HG03139 (cell line): ENCODE measurements at regions not wholly inside any gene's neighbourhood (a gene's known extent, or its start where the extent isn't known, plus 50 kb on each side); places are given as distances from the start of the nearest gene placed in this dataset.

ENCODE experiments used
- ATAC-seq: cut with Tn5 transposase; IDR thresholded peaks from one replicate; pipeline ENCODE4 v1.9.1; 2021; ENCODE audit not compliant: unreplicated experiment

DNA sequence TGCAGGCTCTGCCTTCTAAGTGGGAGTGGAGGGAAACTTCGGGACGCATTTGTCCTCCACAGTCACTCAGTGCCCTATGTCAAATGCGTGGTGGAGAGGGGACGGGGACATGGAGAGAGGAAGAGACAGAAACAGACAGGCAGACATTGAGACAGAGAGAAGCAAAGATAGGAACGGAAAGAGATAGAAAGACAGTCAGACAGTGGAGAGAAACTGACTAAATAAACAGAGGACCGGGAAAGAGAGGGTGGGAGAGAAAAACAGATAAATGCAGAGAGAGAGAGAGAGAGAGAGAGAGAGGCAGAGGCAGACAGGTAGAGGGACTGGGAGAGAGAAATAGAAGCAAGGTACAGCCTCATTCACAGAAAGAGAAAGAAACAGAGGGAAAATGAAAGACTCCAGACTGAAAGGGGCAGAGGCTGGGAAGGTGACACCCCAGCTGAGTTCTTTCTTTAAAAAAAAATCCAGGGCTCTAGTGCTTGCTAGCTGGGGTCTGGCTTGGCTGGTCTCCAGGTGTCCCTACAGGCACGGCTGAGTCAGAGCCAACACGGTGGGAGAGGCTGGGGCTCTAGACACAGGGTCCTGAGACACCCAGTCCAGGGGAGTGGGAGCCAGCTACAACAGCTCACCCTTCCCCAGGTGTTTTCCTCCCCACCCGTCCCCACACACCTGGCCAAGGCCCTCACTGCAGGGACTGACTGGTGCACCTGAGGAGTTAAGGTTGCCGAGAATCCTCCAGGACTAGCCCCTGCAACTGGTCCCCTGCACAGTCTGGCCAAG, 506.1 kb upstream of the PROK2 start:
- no peak for ATAC-seq

DNA sequence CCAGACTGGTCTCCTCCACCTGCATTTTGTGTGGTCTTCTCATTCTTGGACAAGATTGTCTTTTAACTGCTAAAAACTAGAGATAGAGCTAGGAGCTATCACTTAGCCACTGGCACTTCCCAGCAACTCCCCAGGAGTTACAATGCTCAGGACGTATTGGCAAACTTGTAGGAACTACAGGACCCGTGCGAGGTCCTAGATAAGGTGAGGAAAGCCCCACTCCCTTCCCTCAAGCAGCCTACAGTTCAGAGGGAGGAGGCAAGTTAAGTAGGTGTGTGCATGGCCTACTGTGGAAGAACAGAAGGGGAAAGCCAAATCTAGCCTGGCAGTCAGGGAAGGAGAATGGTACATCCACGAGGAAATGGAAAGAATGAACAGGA, 504.7 kb upstream of the PROK2 start:
- ATAC-seq, result no peak

DNA sequence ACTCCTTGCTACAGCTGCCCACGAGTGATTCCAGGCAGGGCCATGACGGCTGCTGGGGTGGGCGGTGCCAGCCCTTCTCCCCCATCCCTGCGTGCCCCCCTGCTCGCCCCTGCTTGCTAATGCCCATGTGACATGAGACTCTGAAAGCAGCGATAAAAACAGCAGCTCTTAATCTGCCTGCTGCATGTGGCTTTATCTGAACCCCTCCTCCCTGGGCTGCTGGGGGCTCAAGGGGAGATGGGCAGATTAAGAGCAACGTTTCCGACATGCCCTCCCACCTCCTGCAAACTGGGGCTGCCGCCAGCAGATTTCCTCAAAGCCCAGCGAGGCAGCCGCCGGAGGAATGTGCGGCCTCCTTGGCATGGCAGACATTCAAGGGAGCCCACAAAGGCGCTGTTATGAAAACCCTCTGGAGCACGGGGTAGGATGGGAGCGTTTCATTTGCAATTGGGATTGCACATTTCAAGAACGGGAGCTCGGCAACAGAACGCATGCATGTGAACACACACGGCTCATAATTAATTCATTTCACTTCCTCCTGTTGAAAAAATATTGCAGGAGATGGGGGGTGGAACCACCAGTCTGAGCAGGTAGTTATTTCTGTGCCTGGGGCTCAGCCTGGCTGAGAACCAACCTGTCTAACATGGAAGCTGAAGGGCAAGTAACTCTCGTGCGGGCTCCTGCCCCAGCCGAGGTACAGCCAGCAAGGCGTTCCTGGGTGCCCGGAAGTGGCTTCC, 504.2 kb upstream of the PROK2 start:
- no peak for ATAC-seq

DNA sequence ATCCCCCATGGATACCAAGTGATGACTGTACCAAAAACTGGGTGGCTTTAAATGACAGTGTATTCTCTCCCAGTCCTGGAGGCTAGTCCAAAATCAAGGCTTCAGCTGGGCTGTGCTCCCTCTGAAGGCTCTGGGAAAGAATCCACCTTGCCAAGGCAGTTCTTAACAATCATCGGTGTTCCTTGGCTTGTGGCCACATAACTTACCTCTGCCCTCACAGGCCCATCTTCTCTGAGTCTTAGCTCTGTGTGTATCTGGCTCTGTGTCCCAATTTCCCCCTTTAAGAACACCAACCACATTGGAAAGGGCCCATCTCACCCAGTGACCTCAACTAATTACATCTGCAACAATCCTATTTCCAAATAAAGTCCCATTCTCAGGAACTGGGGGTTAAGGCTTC, 503.0 kb upstream of the PROK2 start:
- no peak for ATAC-seq

DNA sequence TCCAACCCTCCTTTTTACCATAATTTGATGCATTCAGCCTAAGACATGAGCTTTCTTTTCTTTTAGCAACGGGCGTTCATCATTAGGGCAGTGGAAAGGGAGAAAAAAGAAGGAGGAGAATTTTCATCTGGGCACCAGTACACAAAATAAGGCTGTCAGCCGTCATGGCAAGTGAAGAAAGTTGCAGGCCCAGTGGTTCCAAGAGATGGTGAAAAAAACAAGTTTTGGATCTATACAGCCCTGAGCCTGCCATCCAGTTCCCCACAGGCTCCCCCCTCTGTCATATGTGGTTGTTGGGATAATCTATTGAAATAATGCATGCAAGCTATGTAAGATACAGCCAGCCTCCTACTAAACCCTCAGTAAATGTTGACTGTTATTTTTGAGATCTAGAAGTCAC, 500.6 kb upstream of the PROK2 start:
- no peak for ATAC-seq

DNA sequence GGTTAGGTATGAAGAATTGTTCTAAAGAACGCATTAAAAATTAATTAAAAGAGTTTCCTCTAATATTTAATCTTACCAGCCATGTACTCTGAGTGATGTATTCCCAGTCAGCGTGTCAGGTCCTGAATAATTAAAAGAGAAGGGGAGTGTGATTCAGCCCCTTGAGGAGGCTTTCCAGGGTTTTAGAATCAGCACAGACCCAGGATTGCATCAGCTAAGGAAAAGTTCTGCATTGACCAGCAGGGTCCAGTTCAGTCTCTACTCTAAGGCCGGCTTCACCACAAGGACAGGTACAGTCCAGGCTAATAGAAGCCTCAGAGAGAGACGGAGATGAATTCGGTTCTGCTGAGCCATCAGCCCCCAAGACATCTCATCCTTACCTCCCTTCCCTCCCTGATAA, 499.5 kb upstream of the PROK2 start:
- no peak for ATAC-seq

DNA sequence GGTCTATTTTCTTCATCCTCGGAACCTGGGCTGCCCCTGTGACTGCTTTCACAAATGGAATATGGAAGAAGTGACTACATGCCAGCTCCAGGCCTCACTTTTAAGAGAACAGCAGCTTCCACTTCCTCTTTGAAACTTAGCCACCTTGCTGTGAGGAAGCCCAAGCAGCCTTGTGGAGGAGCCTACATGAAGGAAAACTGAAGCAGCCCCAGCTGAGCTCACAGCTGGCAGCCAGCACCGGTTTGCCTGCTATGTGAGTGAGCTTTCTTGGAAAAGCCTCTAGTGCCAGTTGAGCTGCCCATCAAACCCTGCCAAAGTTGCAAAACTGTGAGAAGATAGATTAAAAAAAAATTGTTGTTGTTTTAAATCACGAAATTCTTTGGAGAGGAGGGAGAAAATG, 498.0 kb upstream of the PROK2 start:
- no peak for ATAC-seq

DNA sequence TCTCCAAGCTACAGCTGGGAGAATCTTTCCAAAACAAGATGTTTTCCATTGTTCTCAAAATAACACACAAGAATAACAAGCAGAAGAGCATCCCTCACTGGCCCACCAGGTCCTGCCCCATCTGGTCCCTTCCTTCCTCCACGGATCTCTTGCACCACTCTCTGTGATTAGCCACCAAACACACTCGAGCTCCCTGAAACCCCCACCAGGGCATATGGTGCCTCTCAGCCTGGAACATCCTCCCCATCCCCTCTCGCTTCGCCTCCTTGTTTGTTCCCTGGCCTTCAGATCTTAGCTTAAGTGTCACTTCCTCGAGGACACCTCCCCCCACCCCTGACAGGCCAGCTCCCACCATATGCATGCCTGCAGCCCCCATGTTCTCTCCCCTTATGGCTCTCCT, 496.6 kb upstream of the PROK2 start:
- ATAC-seq, result no peak

DNA sequence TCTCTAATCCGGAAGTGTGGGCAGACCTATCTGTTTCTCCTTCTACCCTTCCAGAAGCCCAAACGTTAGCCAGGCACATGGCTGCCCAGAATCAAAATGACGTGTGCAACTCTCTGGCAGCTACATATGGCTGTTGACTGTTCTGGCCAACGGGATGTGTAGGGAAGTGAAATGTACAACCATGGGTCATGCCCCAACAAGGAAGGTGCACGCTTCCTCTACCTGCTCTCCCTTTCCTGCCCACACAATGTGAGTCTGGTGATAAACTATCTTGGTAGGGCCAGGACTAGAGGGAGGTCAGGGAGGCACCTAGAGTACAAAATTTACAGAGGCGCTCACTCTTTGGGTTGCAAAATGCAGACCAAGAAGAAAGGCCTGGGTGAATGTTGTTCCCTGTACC, 495.9 kb upstream of the PROK2 start:
- no peak for ATAC-seq

DNA sequence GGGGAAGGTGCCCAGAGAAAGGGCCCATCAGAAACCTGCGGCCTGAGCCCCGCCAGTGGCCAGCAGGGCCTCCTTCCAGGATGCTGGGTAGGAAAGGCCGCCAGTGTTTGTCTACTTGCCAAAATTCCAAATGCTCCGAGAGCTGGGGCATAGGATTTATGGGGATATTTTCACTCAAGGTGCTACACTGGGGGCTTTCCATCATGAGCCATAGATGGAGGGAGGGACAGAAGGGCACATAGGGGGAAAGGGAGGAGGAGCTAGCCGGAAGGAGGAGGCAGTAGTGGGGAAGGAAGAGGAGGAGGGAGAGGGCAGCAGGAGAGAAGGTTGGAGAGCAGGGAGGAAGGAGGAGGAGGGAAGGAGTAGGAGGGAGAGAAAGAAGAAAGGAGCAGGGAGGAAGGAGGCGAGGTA, 494.7 kb upstream of the PROK2 start:
- ATAC-seq, result no peak

DNA sequence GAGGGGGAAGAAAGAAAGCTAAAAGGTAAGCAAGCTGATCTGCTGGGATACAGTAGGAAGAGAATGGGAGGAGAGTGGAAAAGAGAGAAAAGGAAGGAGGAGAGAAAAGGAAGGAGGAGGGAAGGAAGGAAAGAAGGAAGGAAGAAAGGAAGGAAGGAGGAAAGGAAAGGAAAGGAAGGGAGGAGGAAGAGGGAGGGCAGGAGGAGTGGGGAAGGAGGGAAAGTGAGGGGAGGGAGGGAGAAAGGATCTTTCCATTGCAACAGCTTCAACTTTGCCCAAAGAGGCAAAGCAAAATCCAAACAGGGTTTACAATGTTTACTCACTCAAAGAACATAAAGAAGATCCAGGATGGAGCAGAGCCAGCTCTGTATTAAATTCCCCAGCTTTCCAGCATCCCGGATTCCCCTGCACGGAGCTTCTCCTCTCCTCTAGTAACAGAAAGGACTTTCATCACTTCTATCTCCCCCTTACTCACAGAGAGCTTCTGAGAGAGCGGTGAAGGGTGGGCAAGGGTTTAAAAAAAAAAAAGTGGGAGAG, 494.2 kb upstream of the PROK2 start:
- ATAC-seq, result no peak

DNA sequence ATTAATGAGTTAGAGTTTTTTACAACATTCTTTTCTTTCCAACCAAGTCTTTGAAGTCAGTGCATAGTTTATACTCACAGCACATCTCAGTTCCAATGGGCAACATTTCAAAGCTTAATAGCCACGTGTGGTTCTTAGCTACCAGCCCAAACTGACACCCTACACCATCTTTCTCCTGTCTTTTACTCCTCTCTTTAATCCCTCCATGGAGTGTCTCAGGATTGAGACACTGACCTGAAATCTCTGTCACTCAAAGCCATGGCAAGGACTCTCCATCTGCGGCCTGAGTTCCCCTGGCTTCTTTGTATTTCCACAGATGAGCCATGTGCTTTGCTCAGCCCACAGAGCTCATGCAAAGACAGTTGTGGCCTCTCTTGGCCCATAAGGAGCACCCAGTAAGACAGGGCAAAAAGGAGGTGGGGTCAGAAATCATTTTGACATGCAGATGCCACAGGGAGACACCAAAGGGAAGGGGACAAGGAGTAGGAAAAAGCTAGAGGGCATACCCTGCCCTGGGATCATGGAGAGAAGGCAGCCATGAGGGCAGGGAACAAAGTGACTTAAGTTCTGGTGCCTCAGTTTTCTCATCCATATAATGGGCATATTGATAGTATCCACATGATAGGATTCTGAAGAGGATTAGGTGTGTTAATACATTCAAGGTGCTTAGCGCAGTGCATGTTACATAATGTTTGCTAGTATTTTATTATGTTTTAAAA, 493.6 kb upstream of the PROK2 start:
- no peak for ATAC-seq

DNA sequence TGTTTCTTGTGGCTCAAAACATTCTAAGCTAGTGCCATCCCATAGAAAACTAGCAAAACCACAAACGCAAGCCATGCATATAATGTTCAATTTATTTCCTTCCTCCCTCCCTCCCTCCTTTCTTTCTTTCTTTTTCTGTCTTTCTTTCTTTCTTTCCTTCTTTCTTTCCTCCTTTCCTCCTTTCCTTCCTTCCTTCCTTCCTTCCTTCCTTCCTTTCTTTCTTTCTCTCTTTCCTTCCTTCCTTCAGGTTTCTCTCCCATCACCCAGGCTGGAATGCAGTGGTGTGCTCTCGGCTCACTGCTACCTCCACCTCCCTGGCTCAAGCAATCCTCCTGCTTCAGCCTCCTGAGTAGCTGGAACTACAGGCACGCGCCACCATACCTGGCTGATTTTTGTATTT, 492.8 kb upstream of the PROK2 start:
- no peak for ATAC-seq

DNA sequence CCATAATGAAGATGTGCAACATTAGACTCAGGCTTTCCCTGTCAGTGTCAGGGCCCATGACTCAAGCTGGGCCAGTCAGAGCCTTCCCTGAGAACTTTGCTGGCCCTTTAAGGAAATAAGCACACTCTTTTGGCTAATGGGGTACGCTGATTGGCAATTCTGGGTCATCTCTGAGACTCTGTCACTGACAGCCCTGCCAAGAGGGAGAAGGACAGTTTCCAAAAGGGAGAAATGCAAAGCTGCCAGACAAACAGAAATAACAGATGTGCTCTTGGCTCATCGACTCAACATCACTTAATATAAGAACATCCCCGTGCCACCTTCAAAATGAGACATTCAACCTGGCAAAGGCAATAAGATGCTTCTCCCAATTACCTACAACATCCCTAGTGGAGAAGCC, 491.9 kb upstream of the PROK2 start:
- ATAC-seq, result no peak

DNA sequence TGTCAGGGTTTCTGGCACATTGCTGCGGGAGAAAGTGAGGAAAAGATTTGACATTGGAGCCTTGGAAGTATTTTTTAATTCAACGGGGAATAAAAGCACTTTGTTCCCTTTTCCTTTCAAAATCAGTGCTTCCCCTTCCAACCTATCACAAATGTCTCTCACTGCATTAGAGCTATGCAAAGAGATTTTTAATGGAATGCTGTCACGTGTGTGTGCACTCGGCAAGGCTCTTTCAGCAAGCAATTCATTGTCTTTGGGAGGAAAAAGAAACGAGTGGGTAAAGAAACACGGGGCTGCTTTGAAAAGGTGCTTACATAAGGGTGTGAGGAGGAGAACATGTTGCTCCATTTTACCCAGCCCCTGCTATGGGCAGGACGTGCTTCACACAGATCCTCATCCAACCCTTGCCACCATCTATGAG, 490.4 kb upstream of the PROK2 start:
- ATAC-seq, result no peak

DNA sequence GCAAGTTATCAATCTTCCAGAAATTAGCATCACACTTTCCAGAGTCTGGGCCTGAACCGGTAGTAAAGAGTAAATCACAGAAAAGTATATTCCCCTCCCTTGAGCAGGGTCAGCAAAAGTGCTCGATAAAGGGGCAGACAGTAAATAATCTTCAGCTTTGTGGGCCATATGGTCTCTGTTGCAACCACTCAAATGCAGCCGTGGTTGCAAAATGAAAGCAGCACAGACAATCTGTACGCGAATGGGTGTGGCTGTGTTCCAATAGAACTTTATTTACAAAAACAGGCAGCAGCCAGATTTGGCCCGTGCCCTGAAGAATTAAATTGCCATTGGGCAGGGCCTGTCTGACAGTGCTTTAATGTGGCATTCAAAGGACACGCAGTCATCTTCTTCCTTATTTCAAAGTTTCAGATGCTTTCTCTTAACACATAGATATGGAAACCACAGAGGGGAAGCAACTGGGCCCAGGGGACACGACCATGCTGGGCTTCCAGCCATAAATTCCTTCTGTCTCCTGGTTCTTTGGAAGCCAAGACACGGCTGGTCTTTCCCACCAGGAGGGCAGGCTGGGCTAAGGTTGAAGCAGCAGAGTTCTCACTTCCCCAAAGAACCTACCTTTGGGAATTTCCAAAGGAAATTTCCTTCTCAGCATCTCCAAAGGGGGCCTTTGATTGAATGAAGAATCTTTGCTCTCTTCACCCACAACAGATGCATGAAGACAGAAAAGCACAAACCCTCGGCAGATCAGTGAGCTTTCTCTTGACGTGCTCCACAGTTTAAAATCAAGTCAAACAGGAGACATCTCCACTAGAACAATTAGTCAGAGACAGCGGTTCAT, 489.8 kb upstream of the PROK2 start:
- no peak for ATAC-seq

DNA sequence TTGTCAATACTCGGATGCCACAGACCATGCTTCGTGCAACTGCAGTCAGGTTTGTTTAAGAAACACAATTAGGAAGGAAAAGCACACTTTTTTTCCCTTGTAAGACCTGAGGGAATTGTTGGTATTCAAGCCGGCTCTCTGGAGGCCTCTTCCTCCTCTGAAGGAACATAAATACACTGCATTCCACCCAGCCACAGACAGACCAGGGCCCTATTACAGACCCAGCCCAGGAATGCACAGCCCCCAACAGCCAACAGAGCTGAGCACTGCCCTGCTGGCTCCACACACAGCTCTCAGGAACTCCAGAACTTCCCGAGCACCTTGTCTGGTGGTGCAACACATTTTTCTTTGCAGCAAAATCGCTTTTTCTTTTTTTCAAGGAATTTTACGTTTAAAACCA, 488.7 kb upstream of the PROK2 start:
- no peak for ATAC-seq

DNA sequence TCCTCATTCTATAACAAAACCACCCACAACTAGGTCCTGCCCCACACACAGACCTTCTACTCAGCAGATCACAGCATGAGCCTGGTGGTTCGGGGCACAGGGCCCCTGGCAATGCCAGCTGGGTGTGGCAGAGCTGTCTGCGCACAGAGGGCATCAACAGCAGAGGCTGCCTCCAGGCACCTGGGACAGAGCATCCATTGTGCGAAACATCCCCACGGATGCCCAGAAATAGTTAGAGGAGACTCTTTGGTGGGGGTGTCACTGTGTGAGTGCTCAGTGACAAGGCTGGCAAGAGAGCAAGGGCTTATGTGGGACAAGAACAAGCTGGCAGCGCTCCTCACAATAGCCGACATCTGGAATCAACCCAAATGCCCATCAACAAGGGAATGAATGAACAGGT, 487.4 kb upstream of the PROK2 start:
- ATAC-seq, result no peak

DNA sequence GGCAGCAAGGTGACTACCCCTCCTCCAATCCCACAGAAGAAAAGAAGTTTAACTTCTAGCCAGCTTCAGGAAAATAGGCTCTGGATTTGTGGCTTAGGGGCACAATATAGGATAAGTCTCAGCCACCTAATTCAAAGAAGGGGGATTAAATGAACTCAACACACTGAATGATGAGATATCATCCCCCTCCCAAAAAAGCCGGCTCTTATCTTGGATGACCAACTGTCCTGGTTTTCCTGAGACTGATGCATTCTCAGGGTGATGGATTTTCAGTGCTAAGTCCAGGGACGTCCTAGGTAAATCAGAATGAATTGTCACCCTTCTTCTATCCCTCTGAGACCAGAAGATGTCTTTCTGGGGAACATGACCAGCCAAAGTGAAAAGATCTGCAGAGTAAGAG, 487.0 kb upstream of the PROK2 start:
- ATAC-seq, result no peak

DNA sequence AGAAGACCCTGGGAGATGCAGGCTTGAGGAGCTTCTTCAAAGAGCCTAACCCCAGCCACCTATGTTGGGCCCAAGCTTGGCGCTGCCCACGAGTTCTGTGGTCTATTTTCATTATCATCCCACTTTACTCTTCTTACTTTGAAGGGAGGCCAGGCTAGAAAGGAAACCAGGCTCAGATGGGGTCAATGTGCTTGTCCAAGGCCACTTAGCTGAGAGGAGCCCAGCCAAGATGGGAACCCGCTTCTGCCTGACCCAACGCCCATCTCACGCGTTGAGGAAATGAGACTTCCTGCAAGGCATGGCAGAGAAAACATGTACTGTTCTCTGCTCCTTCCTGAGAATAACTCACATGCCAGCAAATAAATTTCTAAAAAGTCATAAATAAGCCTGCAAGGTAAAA, 486.3 kb upstream of the PROK2 start:
- no peak for ATAC-seq

DNA sequence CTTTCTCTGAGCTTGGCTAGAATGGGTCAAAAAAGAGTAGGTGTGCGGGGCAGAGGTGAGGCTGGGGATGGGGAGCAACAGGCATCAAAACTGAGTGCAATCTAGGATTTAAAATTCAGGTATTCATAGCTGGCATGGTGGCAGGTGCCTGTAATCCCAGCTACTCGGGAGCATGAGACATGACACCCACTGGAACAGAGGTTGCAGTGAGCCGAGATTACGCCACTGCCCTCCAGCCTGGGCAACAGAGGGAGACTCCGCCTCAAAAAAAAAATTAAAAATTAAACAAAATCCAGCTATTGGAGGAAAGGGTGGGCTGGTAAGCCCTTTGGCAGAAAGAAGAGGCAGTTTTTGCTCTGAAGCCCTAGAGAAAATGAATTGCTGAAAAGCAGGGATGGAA, 485.8 kb upstream of the PROK2 start:
- no peak for ATAC-seq
